Lung (tissue), 11 donors: ENCODE measurements at regions not wholly inside any gene's neighbourhood (a gene's known extent, or its start where the extent isn't known, plus 50 kb on each side); places are given as distances from the start of the nearest gene placed in this dataset.

Experiments
- ATAC-seq: fragments of 200-7000 bp; cut with Tn5 transposase; one replicate; pipeline ENCODE4 v1.9.1; 2020; ENCODE audit warnings: moderate number of reproducible peaks; ENCODE audit not compliant: insufficient read depth, low FRiP score
- DNase-seq, 3 donors: peaks; one replicate each; pipeline ENCODE4 v3.0.0-alpha.2; 2013 to 2017
- H3K27ac ChIP-seq, 2 donors: one replicate each; pipeline ENCODE4 v1.5.1; 2013; ENCODE audit warnings: mild to moderate bottlenecking in 2 of 2, moderate library complexity in 2 of 2, control low read depth in 1 of 2, inconsistent platforms in 1 of 2, low read depth in 1 of 2, low read length in 1 of 2
- H3K27me3 ChIP-seq, 3 donors: one replicate each; pipeline ENCODE4 v1.5.1; 2013; ENCODE audit warnings: low read length in 2 of 3; ENCODE audit not compliant: control insufficient read depth in 3 of 3, insufficient read depth in 3 of 3
- H3K36me3 ChIP-seq, 4 donors: one replicate each; pipeline ENCODE4 v1.5.1; 2013; ENCODE audit warnings: low read length in 4 of 4, mild to moderate bottlenecking in 1 of 4, moderate library complexity in 1 of 4; ENCODE audit not compliant: control insufficient read depth in 4 of 4, insufficient read depth in 4 of 4
- H3K4me1 ChIP-seq, 5 donors: one replicate each; pipeline ENCODE4 v1.5.1; 2013; ENCODE audit warnings: low read length in 5 of 5, mild to moderate bottlenecking in 2 of 5, moderate library complexity in 1 of 5; ENCODE audit not compliant: control insufficient read depth in 5 of 5, insufficient read depth in 5 of 5
- H3K4me3 ChIP-seq: one replicate; pipeline ENCODE4 v1.5.1; 2013; ENCODE audit warnings: mild to moderate bottlenecking, control low read depth, moderate library complexity
- H3K9ac ChIP-seq, 2 donors: one replicate each; pipeline ENCODE4 v1.5.1; 2013; ENCODE audit warnings: low read length in 2 of 2, control low read depth in 1 of 2; ENCODE audit not compliant: insufficient read depth in 1 of 2
- H3K9me3 ChIP-seq, 4 donors: one replicate each; pipeline ENCODE4 v1.5.1; 2013; ENCODE audit warnings: low read length in 3 of 4, mild to moderate bottlenecking in 1 of 4, moderate library complexity in 1 of 4; ENCODE audit not compliant: control insufficient read depth in 4 of 4, insufficient read depth in 3 of 4
- whole genome bisulfite sequencing, 2 donors: extraction: QIAGEN DNeasy Blood & Tissue Kit; methylation state at CpG; one replicate each; pipeline ENCODE4 v1.1.7; 2013; 5-methylcytosine and 5-hydroxymethylcytosine counted together
- TF ChIP-seq, protein P1 (sequence below): IDR thresholded peaks from 2 replicates; pipeline ENCODE4 v1.5.1; 2012; ENCODE audit warnings: mild to moderate bottlenecking; ENCODE audit errors: control extremely low read depth, extremely low read depth
- donor health status: control.
- donor health status: control.
- donor health status: Bipolar disorder and iron deficiency.
- donor health status: healthy.
- donor health status: DM: yes; HTN: yes; CAD: no.

DNA sequence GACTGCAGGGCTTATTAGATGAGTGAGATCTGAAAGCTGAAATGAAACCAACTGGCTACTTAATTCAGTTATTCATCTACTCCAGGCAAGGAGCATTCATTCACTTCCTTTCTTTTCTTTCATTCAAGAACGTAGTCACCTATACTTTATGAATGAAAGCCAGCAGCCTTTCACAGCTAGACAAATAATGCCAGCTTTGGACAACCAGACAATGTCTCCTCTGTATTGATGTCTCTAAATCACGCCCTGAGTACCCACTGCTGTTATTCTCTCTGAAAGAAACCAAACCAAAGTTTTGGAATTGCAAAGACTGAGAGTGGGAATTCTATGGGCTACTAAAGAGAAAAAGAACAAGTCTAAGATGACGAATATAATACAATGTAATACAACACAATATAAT is 121.2 kb upstream of the PTPN3 start:
- H3K27ac ChIP-seq = no peak overlapping the region
- 62 to 67% methylated on average over 3 of the region's 3 CpGs for WGBS, 2 donors
- TF ChIP-seq, protein P1, sequence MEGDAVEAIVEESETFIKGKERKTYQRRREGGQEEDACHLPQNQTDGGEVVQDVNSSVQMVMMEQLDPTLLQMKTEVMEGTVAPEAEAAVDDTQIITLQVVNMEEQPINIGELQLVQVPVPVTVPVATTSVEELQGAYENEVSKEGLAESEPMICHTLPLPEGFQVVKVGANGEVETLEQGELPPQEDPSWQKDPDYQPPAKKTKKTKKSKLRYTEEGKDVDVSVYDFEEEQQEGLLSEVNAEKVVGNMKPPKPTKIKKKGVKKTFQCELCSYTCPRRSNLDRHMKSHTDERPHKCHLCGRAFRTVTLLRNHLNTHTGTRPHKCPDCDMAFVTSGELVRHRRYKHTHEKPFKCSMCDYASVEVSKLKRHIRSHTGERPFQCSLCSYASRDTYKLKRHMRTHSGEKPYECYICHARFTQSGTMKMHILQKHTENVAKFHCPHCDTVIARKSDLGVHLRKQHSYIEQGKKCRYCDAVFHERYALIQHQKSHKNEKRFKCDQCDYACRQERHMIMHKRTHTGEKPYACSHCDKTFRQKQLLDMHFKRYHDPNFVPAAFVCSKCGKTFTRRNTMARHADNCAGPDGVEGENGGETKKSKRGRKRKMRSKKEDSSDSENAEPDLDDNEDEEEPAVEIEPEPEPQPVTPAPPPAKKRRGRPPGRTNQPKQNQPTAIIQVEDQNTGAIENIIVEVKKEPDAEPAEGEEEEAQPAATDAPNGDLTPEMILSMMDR = no peak
- ATAC-seq (no peak), DNase-seq (no peak)
- H3K4me3 ChIP-seq = no peak overlapping the region
- H3K36me3 ChIP-seq = no peaks in the 10 kb centered on the region
- no peak overlapping the region for H3K9ac ChIP-seq
- peaks cover 0 to 5% (median 0%) of the 10 kb centered on the region in 4 donors for H3K9me3 ChIP-seq
- H3K4me1 ChIP-seq = peaks cover 0 to 1% (median 0%) of the 10 kb centered on the region in 5 donors
- H3K27me3 ChIP-seq = no peaks in the 10 kb centered on the region

DNA sequence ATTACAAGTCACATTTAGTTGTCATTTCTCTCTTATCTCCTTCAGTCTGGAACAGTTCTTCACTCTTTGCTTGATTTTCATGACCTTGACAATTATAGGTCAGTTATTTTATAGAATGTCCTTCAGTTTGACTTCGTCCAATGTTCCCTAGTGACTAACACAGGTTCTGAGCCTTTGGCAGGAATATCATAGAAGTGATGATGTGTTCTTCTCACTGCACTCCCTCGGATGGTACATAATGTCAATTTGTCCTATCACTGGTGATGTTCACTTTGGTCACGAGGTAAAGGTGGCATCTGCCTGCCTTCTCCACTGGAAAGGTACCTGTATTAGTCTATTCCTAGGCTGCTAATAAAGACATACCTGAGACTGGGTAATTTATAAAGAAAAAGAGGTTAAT is 126.0 kb upstream of the PTPN3 start:
- no peaks in the 10 kb centered on the region for H3K9me3 ChIP-seq
- no peak for ATAC-seq
- TF ChIP-seq, protein P1 = no peak
- 81% methylated on average over 3 of the region's 3 CpGs for WGBS, 2 donors
- no peaks in the 10 kb centered on the region for H3K27me3 ChIP-seq
- H3K4me1 ChIP-seq = peaks cover 0 to 8% (median 4%) of the 10 kb centered on the region in 5 donors
- no peak overlapping the region for H3K4me3 ChIP-seq
- no peaks in the 10 kb centered on the region for H3K36me3 ChIP-seq
- H3K27ac ChIP-seq = no peak overlapping the region
- no peak overlapping the region for H3K9ac ChIP-seq
- DNase-seq = no peak

DNA sequence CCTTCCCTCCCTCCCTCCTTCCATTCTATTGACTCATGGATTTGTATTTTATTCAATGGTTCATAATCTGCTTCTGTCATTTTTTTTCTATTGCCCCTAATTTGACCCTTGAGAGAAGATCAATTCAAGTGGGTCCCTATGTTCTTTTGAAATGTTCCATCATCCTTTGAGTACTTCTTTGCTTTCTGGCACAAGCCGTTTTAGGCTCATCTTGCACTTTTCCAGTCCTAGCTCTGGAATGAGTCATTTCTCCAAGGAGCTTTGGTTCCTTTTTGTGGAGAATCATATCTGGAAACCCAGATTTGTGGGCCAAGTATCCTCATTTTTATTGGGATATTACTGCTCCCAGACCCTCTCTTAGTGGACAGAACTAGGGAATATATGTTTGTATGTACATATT is 126.8 kb upstream of the PTPN3 start:
- TF ChIP-seq, protein P1 = no peak

DNA sequence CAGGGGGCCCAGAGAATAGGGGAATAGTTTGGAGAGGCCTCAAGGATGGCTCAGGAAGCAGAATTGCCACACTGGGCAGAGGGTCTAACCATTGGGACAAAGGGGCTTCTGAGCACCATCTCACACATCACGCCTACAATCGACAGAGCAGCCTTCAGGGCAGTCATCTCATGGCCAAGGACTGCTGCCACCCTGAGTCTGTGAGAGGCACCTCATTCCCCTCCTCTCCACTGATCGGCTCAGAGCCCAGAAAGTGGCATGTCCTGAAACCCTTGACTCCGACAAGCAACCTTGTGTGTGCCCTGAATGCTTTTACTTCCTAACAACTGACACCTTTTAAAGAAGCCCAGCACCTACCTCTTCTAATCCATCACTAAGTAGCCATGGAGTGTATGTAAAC is 128.9 kb upstream of the PTPN3 start:
- Histone ChIP-seq H3K4me1 (peaks cover 0 to 8% (median 4%) of the 10 kb centered on the region in 5 donors), H3K36me3 (no peaks in the 10 kb centered on the region), H3K27ac (no peak overlapping the region), H3K9ac (no peak overlapping the region), H3K9me3 (no peaks in the 10 kb centered on the region), H3K4me3 (no peak overlapping the region), H3K27me3 (no peaks in the 10 kb centered on the region)
- ATAC-seq = no peak
- 54 to 64% methylated on average over 4 of the region's 4 CpGs for WGBS, 2 donors
- TF ChIP-seq, protein P1 = no peak
- DNase-seq = peak in 2 of 3 donors; percentile 16 to 44

More for the DNA sequence above, 126.8 kb upstream of the PTPN3 start:
- ATAC-seq (no peak), DNase-seq (no peak)
- Histone ChIP-seq H3K4me1 (peaks cover 0 to 8% (median 4%) of the 10 kb centered on the region in 5 donors), H3K9me3 (no peaks in the 10 kb centered on the region), H3K27ac (no peak overlapping the region), H3K36me3 (no peaks in the 10 kb centered on the region), H3K9ac (no peak overlapping the region), H3K4me3 (no peak overlapping the region), H3K27me3 (no peaks in the 10 kb centered on the region)
- WGBS, 2 donors = 38 to 87% methylated on average over 1 of the region's 1 CpG
